Astrocyte of the cerebellum (primary cell): ENCODE measurements at regions not wholly inside any gene's neighbourhood (a gene's known extent, or its start where the extent isn't known, plus 50 kb on each side); places are given as distances from the start of the nearest gene placed in this dataset.
"Not testable (repeated sequence)": the region's sequence is repeated elsewhere in the genome, so short reads cannot be mapped to it uniquely, and the experiment has no call there.

Experiments
- DNase-seq: peaks from one replicate; pipeline ENCODE4 v3.0.0-alpha.2; 2011; ENCODE audit warnings: low read depth
- H3K4me3 ChIP-seq: 2 replicates; pipeline ENCODE4 v1.5.1; 2011; ENCODE audit warnings: mild to moderate bottlenecking, low read depth, low read length, moderate library complexity
- in situ Hi-C: cut with HindIII; loops from 2 replicates; pipeline ENCODE4 v1.10.0; 2017; ENCODE audit warnings: low sequenced_read_pairs
- TF ChIP-seq, protein P1 (sequence below): IDR thresholded peaks from 2 replicates; pipeline ENCODE4 v1.5.1; 2012; ENCODE audit warnings: low read length, low read depth, moderate library complexity, mild to moderate bottlenecking; ENCODE audit errors: missing control alignments

GRCh38 chr3:11727207-11727606, 83.5 kb upstream of the VGLL4 start:
- in situ Hi-C loops = loop anchor here (5.0 kb wide), 1 partner anchor 65 kb away; no protein-coding TSS in a partner anchor
- H3K4me3 ChIP-seq = no peak overlapping the region
- TF ChIP-seq, protein P1, sequence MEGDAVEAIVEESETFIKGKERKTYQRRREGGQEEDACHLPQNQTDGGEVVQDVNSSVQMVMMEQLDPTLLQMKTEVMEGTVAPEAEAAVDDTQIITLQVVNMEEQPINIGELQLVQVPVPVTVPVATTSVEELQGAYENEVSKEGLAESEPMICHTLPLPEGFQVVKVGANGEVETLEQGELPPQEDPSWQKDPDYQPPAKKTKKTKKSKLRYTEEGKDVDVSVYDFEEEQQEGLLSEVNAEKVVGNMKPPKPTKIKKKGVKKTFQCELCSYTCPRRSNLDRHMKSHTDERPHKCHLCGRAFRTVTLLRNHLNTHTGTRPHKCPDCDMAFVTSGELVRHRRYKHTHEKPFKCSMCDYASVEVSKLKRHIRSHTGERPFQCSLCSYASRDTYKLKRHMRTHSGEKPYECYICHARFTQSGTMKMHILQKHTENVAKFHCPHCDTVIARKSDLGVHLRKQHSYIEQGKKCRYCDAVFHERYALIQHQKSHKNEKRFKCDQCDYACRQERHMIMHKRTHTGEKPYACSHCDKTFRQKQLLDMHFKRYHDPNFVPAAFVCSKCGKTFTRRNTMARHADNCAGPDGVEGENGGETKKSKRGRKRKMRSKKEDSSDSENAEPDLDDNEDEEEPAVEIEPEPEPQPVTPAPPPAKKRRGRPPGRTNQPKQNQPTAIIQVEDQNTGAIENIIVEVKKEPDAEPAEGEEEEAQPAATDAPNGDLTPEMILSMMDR = no peak
- no peak for DNase-seq

DNA sequence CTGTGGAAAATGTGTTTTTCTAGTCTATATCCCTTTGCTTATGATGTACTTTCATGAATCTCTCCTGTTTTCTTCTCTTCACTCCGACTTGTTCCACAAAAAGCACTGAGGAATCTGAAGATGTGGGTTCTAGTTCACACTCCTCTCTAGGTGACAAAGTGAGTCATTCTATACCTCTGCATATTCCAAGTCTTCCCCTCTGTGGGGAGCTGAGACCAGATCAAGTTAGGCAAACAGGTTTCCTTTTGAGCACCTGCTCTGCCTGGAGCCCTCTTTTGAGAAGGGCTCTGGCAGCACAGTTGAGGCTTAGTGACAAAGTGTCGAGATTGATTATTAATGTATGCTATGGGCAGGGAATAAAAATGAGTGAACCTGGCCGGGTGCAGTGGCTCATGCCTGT, 82.4 kb upstream of the VGLL4 start:
- TF ChIP-seq, protein P1 = no peak
- DNase-seq = no peak
- in situ Hi-C loops = loop anchor here (5.0 kb wide), 1 partner anchor 66 kb away; no protein-coding TSS in a partner anchor
- no peak overlapping the region for H3K4me3 ChIP-seq

DNA sequence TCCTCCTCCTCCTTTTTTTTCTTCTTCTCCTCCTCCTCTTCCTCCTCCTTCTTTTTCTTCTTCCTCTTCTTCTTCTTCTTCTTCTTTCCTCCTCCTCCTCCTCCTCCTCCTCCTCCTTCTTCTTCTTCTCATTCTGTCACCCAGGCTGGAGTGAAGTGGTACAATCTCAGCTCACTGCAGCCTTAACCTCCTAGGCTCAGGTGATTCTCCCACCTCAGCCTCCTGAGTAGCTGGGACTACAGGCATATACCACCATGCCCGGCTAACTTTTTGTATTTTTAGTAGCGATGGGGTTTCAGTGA, 81.6 kb upstream of the VGLL4 start:
- not testable (repeated sequence) for DNase-seq
- in situ Hi-C loops = loop anchor here (5.0 kb wide), 1 partner anchor 67 kb away; no protein-coding TSS in a partner anchor

DNA sequence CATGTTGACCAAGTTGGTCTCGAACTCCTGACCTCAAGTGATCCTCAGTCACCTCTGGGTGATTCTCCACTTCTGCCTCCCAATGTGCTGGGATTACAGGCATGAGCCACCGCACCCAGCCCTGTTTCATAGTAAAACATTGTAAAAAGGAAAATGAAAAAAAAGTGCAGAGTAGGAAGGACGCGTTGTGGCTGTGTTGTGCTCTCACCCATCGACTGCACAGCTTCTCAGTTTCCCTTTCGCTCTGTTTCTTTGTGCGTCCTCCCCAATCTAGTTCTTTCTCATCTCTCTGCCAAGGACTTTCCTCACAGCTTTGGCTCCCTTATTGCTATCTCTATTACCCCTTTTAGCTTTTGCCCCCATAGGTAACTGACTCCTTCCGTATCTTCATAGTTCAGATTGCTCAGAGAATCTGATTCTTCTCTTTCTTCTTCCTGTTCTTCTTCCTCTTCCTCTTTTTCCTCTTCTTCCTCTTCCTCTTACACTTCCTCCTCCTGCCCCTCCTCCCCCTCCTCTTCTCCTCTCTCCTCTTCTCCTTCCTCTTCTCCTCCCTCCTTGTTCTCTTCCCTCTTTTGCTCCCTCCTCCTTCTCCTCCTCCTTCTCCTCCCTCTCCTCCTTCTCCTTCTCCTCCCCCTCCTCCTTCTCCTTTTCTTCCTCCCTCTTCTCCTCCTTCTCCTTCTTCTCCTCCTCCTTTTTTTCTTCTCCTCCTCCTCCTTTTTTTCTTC, 81.1 kb upstream of the VGLL4 start:
- no peak overlapping the region for H3K4me3 ChIP-seq
- no peak for DNase-seq
- TF ChIP-seq, protein P1 = no peak
- in situ Hi-C loops = loop anchor here (5.0 kb wide), 1 partner anchor 68 kb away; no protein-coding TSS in a partner anchor

More for the DNA sequence above, 81.6 kb upstream of the VGLL4 start:
- not testable (repeated sequence) for H3K4me3 ChIP-seq

DNA sequence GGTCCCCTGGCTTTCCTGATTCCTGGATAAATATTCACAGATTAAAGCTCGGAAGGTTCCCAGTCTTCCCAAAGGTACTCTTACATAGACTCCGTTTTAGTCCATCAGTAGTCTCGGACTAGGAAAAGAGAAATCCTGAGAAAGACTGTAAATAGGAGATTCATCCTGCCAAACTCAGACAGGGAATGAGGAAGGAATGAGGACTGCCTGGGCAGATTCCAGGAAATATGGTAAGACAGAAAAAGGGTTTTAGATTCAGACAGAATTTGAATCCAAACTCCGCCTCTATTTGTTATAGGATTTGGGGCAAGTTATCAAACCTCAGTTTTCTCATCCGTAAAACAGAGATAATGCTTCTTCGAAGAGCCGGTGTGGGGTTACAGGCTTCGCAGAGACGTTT, 77.8 kb upstream of the VGLL4 start:
- in situ Hi-C loops = no loop called here
- no peak for DNase-seq
- no peak overlapping the region for H3K4me3 ChIP-seq
- TF ChIP-seq, protein P1 = no peak

DNA sequence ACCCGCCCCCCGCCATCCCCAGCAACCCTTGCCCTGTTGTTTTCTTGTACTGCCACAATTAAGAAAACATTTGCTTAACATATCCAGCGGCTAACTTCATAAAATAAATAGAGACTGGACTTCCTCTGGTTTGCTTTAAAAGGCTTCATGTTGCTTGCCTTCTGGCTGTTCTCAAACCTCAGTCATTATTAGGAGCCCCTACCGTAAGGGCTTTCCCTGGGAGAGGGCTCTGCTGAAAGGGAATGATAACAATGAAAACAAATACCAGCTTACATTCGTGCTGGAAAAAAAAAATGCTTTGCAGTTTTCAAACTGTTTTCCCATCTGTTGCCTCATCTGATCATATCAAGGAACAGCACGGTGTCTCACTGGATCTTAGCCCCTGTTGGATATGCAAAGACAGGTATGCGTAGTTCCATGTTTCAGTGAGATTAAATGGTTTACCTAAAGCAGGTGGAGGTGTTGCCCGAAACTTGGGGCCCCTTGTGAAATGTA, 77.2 kb upstream of the VGLL4 start:
- TF ChIP-seq, protein P1 = no peak
- DNase-seq = no peak
- in situ Hi-C loops = no loop called here
- peak overlapping the region; percentile 72 for H3K4me3 ChIP-seq

DNA sequence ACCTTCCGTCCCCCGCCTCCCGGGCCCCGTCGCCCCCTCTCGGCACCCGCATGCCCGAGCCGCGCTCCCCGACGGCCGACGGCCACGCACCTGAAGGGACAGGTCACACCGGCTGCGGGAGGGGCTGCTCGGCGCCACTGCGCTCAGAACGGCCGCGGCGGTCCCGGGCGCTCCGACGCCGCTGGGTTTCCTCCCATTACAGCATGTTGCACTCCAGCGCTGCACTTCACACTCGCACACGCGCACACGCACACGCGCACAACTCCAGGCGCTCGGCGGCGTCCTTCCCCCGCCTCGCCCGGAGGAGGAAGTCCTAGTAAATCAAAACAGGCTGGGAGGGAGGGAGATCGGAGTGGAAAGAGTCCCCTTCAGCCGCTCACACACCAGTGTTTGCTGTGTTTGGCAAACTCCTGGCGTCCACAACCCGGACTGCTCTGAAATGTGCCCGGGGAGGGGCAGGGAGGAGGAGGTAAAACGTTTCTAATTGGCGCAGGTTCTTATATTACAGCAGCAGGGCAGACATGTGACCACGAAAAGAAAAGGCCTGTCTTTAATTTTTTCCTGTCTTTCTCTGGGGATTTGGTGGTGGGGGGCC, 76.7 kb upstream of the VGLL4 start:
- H3K4me3 ChIP-seq = peak overlapping the region; percentile 72
- peak; percentile 27 for DNase-seq
- in situ Hi-C loops = no loop called here
- TF ChIP-seq, protein P1 = no peak
